NCI-H2081 treated with DMSO at 0.1 percent for 48 hours (cell line): ENCODE measurements at regions not wholly inside any gene's neighbourhood (a gene's known extent, or its start where the extent isn't known, plus 50 kb on each side); places are given as distances from the start of the nearest gene placed in this dataset.

Experiments used
- DNase-seq: peaks from one replicate; lab custom pipeline; 2025; lab: John Stamatoyannopoulos, UW

- DNase-seq, result no peak
These were observed 222.9 kb downstream of the BRD1 start for GRCh38 chr22:49604732-49605302.

- DNase-seq, result no peak
These were observed 224.7 kb downstream of the BRD1 start for GRCh38 chr22:49603016-49603415.

GRCh38 chr22:49602481-49602880 is 225.2 kb downstream of the BRD1 start:
- no peak for DNase-seq

GRCh38 chr22:49601614-49602321 is 225.9 kb downstream of the BRD1 start:
- no peak for DNase-seq

GRCh38 chr22:49600891-49601431 is 226.7 kb downstream of the BRD1 start:
- no peak for DNase-seq

- DNase-seq, result no peak
These were observed 227.2 kb downstream of the BRD1 start for GRCh38 chr22:49600468-49600867.

- no peak for DNase-seq
These were observed 227.8 kb downstream of the BRD1 start for GRCh38 chr22:49599691-49600455.

GRCh38 chr22:49599039-49599438 is 228.6 kb downstream of the BRD1 start:
- DNase-seq, result no peak

- no peak for DNase-seq
These were observed 229.3 kb downstream of the BRD1 start for GRCh38 chr22:49598338-49598737.

GRCh38 chr22:49597428-49598039 is 230.1 kb downstream of the BRD1 start:
- no peak for DNase-seq

- DNase-seq, result no peak
These were observed 232.1 kb downstream of the BRD1 start for GRCh38 chr22:49595465-49596078.

GRCh38 chr22:49594078-49594477 is 233.6 kb downstream of the BRD1 start:
- no peak for DNase-seq

- no peak for DNase-seq
These were observed 234.2 kb downstream of the BRD1 start for GRCh38 chr22:49593509-49593908.

GRCh38 chr22:49592780-49593501 is 234.7 kb downstream of the BRD1 start:
- DNase-seq, result no peak

- no peak for DNase-seq
These were observed 236.7 kb downstream of the BRD1 start for GRCh38 chr22:49590851-49591445.

GRCh38 chr22:49590381-49590780 is 237.3 kb downstream of the BRD1 start:
- DNase-seq, result no peak

- DNase-seq, result no peak
These were observed 237.9 kb downstream of the BRD1 start for GRCh38 chr22:49589811-49590210.

GRCh38 chr22:49589301-49589700 is 238.4 kb downstream of the BRD1 start:
- DNase-seq, result no peak

GRCh38 chr22:49588739-49589138 is 238.9 kb downstream of the BRD1 start:
- DNase-seq, result no peak

- DNase-seq, result no peak
These were observed 239.7 kb downstream of the BRD1 start for GRCh38 chr22:49587987-49588386.

GRCh38 chr22:49587421-49587820 is 240.3 kb downstream of the BRD1 start:
- no peak for DNase-seq
